GM06990 (cell line): ENCODE measurements at regions not wholly inside any gene's neighbourhood (a gene's known extent, or its start where the extent isn't known, plus 50 kb on each side); places are given as distances from the start of the nearest gene placed in this dataset.
"Not testable (repeated sequence)": the region's sequence is repeated elsewhere in the genome, so short reads cannot be mapped to it uniquely, and the experiment has no call there.

ENCODE experiments used
- DNase-seq: peaks from one replicate; pipeline ENCODE4 v3.0.0-alpha.2; 2011; ENCODE audit not compliant: insufficient read length; ENCODE audit errors: extremely low read depth
- H3K27me3 ChIP-seq: replicated peaks from 2 replicates; pipeline ENCODE4 v1.6.0; 2011; ENCODE audit warnings: low read length; ENCODE audit not compliant: control insufficient read depth, insufficient read depth
- H3K36me3 ChIP-seq: 2 replicates; pipeline ENCODE4 v1.5.1; 2011; ENCODE audit warnings: low read length; ENCODE audit not compliant: control insufficient read depth, insufficient read depth
- H3K4me3 ChIP-seq: replicated peaks from 2 replicates; pipeline ENCODE4 v1.5.1; 2011; ENCODE audit warnings: low read depth, mild to moderate bottlenecking, control low read depth, low read length

GRCh38 chr21:5104562-5104928 is 5416.8 kb upstream of the TPTE start:
- not testable (repeated sequence) for H3K27me3 ChIP-seq, DNase-seq, H3K4me3 ChIP-seq, H3K36me3 ChIP-seq

- H3K4me3 ChIP-seq, H3K36me3 ChIP-seq, DNase-seq, H3K27me3 ChIP-seq: not testable (repeated sequence)
Observed at GRCh38 chr21:5105939-5106708, 5415.3 kb upstream of the TPTE start.

DNA sequence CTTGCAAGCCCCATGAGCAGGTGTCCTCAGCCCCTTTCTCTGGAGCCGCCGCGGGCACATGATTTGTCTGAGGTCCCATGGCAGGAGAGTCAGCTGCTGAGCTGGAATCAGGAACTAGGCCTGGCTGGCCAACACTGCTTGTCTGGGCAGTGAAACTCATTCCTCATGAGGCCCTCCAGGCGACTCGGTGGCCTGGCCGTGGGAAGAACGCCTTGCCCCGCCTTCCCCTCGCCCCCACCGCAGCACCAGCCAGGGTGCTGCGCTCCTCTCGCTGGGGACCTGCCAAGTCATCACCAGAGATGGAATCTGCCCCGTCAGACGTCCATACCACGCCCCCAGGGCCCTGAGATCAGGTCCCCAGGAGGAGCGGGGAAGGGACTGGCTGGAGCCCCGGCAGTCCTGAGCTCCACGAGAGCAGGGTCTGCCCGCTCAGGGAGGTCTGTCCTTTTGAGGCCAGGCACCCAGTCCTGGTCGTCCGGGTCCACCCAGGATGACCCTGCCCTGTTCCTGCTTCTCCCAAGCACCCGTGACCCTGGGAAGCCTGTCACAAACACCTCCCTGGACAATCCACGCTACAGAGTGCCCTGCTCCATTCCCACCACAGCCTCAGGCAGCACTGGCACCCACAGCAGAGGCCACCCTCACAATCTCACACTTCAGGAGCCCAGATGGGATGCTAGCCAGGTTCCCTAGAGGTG is 5414.5 kb upstream of the TPTE start:
- DNase-seq, H3K27me3 ChIP-seq, H3K36me3 ChIP-seq, H3K4me3 ChIP-seq: not testable (repeated sequence)

- H3K36me3 ChIP-seq, DNase-seq, H3K4me3 ChIP-seq, H3K27me3 ChIP-seq: not testable (repeated sequence)
Observed at GRCh38 chr21:5107637-5108036, 5413.7 kb upstream of the TPTE start.

DNA sequence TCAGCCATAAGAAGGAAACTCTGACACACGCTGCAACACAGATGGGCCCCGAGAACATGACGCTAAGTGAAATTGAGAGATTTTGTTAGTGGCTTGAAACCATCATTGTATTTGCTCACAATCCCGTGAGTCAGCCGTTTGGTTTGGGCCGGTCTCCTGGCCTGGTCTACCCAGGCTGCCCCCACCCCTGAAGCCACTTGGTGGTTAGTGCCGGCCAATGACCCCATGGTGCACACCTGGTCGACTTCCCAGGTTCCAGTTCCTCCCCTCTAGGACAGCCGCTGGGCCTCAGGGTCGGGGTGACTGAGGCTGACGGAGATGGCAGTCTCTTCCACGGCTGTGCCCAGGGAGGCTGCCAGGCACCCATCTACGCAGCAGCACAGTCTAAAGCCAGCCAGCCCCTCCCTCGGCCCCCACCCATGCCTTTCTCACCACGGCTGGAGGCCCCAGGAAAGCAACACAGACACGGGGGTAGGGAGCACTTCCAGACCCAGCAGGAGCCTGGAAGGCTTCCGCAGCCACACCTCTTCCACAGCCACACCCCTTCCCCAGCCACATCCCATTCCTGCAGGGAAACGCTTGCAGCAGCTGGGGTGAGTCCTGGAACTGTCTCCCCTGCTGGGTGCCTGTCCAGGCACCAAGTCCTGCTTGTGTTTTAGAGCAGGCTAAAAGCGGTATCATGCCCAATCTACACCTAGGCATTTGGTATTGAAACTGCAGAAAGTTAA is 5413.2 kb upstream of the TPTE start:
- not testable (repeated sequence) for H3K36me3 ChIP-seq, H3K27me3 ChIP-seq, H3K4me3 ChIP-seq, DNase-seq

- not testable (repeated sequence) for H3K27me3 ChIP-seq, H3K36me3 ChIP-seq, H3K4me3 ChIP-seq, DNase-seq
Observed at GRCh38 chr21:5111197-5111596, 5410.2 kb upstream of the TPTE start.

DNA sequence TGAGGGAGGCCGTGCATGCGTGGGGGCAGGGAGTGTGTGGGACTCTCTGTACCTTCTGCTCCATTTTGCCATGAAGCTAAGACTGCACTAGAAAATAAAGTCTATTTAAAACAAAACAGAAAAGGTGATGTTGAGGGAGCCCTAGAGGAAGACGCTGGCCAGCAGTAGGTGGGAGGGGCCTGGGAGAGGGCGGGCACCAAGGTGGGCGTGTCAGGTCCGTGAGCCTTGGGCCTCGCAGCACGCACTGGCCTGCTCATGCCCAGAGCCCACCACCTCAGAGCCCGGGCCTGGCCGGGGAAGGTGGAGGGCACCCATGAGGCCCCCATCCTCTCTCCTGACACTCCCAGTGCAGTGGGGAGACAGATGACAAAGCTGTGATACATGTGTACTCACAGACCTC is 5408.3 kb upstream of the TPTE start:
- not testable (repeated sequence) for H3K4me3 ChIP-seq, DNase-seq, H3K36me3 ChIP-seq, H3K27me3 ChIP-seq

DNA sequence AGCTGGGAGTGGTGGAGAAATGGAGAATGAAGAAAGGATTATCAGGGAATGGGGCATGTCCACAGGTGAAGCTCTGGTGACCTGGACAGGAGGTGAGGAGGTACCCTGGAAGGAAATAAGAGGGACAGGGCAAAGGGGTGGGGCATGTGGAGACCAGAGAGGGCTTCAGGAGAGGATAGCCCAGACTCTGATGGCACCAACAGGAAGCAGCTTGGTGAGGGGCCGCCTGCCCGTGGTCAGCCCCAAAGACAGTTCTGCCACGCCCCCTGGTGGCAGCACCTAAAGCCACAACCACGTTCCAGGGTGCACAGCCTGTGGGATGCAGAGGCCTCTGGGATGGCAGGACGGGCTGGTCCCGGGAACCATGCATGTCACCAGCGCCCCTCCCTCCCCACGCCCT is 5406.9 kb upstream of the TPTE start:
- not testable (repeated sequence) for H3K4me3 ChIP-seq, DNase-seq, H3K27me3 ChIP-seq, H3K36me3 ChIP-seq

GRCh38 chr21:5114893-5115645 is 5406.3 kb upstream of the TPTE start:
- not testable (repeated sequence) for H3K27me3 ChIP-seq, H3K4me3 ChIP-seq, DNase-seq, H3K36me3 ChIP-seq

GRCh38 chr21:5115646-5116343 is 5405.6 kb upstream of the TPTE start:
- DNase-seq, result peak; percentile 1
- H3K27me3 ChIP-seq, H3K36me3 ChIP-seq, H3K4me3 ChIP-seq: not testable (repeated sequence)

- not testable (repeated sequence) for H3K27me3 ChIP-seq, H3K36me3 ChIP-seq, DNase-seq, H3K4me3 ChIP-seq
Observed at GRCh38 chr21:5116344-5117123, 5404.8 kb upstream of the TPTE start.

GRCh38 chr21:5117135-5117534 is 5404.2 kb upstream of the TPTE start:
- H3K36me3 ChIP-seq, H3K27me3 ChIP-seq, DNase-seq, H3K4me3 ChIP-seq: not testable (repeated sequence)
